ENCODE measurements at regions not wholly inside any gene's neighbourhood (a gene's known extent, or its start where the extent isn't known, plus 50 kb on each side); places are given as distances from the start of the nearest gene placed in this dataset.

DNA sequence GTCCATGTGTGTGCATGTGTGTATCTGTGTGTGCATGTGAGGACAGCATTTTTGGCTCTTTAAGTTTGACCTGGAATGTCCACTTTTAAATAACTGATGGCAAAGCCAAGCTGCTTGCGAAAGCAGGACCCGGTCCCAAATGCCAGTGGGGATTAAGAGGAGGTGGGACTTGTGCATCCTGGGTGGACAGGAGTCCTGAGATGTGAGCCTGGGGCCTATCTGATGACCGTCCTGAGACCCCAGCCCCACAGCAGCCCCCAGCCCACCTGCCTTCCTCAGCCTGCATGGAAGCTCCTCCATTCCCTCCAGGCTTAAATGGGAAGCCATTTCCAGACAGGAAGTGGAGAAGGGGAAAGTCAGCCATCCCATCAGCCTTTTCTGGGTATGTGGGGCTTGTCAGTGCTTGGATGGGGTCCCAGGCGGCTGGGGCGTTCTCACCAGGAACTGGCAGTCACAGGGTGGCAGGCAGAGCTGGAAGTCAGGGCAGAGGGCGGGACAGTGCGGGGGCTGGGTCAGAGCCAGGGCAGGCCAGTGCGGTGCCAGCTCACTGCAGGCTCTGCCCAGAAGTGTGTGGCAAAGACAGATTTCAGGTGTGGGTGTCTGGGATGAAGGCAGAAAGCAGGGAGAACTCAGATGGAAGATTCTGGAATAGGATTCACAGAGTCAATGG is 117.8 kb downstream of the ACKR3 start:
- intact Hi-C loops (cut with DNase I): no loop called here
- H3K36me3 ChIP-seq: no peaks in the 10 kb centered on the region
- H3K27me3 ChIP-seq: no peaks in the 10 kb centered on the region
- no peak overlapping the region for H3K4me3 ChIP-seq
- H3K9me3 ChIP-seq: no peaks in the 10 kb centered on the region
- no peak for DNase-seq
- TF ChIP-seq CTCF (IDR thresholded peaks at IDR 0.05): no peak
- no peak for TF ChIP-seq EP300 (IDR thresholded peaks at IDR 0.05)
- no peak for TF ChIP-seq POLR2A (IDR thresholded peaks at IDR 0.05)
- 71 to 77% (median 74%) methylated on average over 8 of the region's 8 CpGs for WGBS, 3 donors
- H3K4me1 ChIP-seq (ENCODE audit: insufficient read depth): no peaks in the 10 kb centered on the region
- no peak overlapping the region for H3K27ac ChIP-seq

DNA sequence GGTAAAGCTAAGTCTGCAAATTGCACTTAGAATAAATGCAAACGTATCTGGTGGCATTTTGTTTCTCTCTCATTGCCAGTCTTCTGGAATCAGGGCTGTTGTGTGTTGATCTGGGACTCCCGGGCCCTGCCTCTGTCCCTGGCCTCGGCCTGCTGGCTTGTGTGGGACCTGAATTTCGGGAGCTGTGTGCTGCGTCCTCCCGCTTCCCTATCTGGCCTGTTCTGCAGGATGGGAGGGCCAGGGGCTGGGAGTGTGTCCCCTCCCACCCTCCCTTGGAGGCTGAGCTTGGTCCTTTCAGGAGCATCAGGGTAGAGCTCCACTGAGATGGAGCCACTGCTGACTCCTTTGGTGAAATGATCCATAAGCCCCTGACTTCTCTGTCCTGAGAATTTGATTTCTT is 118.5 kb downstream of the ACKR3 start:
- H3K9me3 ChIP-seq: no peaks in the 10 kb centered on the region
- no peaks in the 10 kb centered on the region for H3K27me3 ChIP-seq
- no peak overlapping the region for H3K27ac ChIP-seq
- no peaks in the 10 kb centered on the region for H3K36me3 ChIP-seq
- 75 to 81% (median 79%) methylated on average over 6 of the region's 6 CpGs for WGBS, 3 donors
- intact Hi-C loops (cut with DNase I): no loop called here
- no peaks in the 10 kb centered on the region for H3K4me1 ChIP-seq (ENCODE audit: insufficient read depth)
- TF ChIP-seq EP300 (IDR thresholded peaks at IDR 0.05) (no peak), POLR2A (IDR thresholded peaks at IDR 0.05) (no peak), CTCF (IDR thresholded peaks at IDR 0.05) (no peak)
- H3K4me3 ChIP-seq: no peak overlapping the region
- no peak for DNase-seq

DNA sequence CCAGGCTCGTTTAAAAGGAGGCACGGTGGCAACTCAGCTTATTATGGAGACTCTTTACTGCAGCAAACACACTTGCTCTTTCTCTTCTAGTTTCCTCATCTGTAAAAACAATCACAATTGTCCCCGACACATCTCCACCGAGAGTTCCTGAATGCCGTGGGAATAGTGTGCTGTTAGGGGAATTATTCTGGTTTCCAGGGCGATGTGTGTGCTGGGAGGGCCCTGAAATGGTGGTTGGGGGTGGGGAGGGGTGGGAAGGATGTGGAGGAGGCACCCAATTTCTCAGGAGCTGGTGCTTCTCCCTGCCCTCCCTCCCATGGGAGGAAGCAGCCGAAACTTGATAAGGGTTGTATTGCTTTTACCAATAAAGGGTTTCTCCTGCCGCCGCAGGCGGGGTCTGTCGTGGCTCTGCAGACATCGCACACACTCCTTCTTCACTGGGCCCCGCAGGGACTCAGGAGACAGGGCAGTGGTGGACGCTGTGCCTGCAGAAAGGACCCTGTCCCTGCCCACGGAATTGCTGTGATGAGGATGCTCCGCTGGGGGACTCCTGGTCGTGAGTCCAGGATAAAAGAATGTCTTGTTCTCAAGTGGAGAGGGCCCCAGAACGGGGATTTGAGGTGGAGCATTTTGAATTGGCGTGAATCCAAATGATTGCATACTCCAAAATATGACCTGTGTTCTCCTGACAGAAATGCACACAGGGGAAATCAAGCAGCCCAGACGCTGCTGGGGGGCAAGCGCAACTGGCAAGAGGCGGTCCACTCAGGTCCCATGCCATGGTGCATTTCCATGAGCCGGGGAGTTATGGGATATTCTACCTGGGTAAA is 119.2 kb downstream of the ACKR3 start:
- no peaks in the 10 kb centered on the region for H3K9me3 ChIP-seq
- no peaks in the 10 kb centered on the region for H3K36me3 ChIP-seq
- H3K4me1 ChIP-seq (ENCODE audit: insufficient read depth): no peaks in the 10 kb centered on the region
- TF ChIP-seq POLR2A (IDR thresholded peaks at IDR 0.05) (no peak), CTCF (IDR thresholded peaks at IDR 0.05) (no peak), EP300 (IDR thresholded peaks at IDR 0.05) (no peak)
- intact Hi-C loops (cut with DNase I): no loop called here
- no peak for DNase-seq
- H3K4me3 ChIP-seq: no peak overlapping the region
- H3K27ac ChIP-seq: no peak overlapping the region
- H3K27me3 ChIP-seq: no peaks in the 10 kb centered on the region
- 37 to 41% (median 39%) methylated on average over 23 of the region's 23 CpGs for WGBS, 3 donors

DNA sequence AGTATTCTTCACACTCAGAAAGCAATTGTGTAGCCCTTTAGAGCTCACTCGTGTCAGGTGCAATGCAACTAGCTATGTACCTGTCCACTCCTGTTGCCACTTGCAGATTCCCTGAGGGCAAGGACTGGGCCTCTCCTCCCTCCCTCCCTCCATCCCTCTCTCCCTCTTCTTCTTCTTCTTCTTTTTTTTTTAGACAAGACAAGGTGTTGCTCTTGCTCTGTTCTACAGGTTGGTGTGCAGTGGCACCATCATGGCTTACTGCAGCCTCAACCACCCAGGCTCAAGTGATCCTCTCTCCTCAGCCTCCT is 119.7 kb downstream of the ACKR3 start:
- no peak for DNase-seq
- 71 to 75% (median 74%) methylated on average over 1 of the region's 1 CpG for WGBS, 3 donors
- Histone ChIP-seq H3K27ac (no peak overlapping the region), H3K27me3 (no peaks in the 10 kb centered on the region), H3K4me3 (no peak overlapping the region), H3K9me3 (no peaks in the 10 kb centered on the region), H3K36me3 (no peaks in the 10 kb centered on the region), H3K4me1 (ENCODE audit: insufficient read depth) (no peaks in the 10 kb centered on the region)
- intact Hi-C loops (cut with DNase I): no loop called here
- no peak for TF ChIP-seq POLR2A (IDR thresholded peaks at IDR 0.05)
- TF ChIP-seq EP300 (IDR thresholded peaks at IDR 0.05): no peak
- TF ChIP-seq CTCF (IDR thresholded peaks at IDR 0.05): no peak

Data from ovary (tissue), 7 donors.